CD14-positive monocyte (primary cell): ENCODE measurements at regions not wholly inside any gene's neighbourhood (a gene's known extent, or its start where the extent isn't known, plus 50 kb on each side); places are given as distances from the start of the nearest gene placed in this dataset.

Experiments used
- DNase-seq, 3 donors: peaks; one replicate each; pipeline ENCODE4 v3.0.0-alpha.2; 2011 to 2022
- H2AFZ ChIP-seq: 2 replicates; pipeline ENCODE4 v1.6.0; 2012; ENCODE audit warnings: mild to moderate bottlenecking, low read depth, low read length, inconsistent platforms; ENCODE audit not compliant: insufficient read depth, poor library complexity, severe bottlenecking
- H3K27ac ChIP-seq, 2 donors: 1 replicate in 1 of 2; 2 replicates in 1 of 2; pipeline ENCODE4 v1.5.1; 2012 to 2013; ENCODE audit warnings: low read length in 2 of 2, control low read depth in 1 of 2, inconsistent platforms in 1 of 2, low read depth in 1 of 2, mild to moderate bottlenecking in 1 of 2
- H3K27me3 ChIP-seq, 2 donors: one replicate each; pipeline versions ENCODE4 v1.6.0 to v1.6.1; 2011 to 2013; ENCODE audit warnings: low read length in 2 of 2; ENCODE audit not compliant: control insufficient read depth in 2 of 2, insufficient read depth in 2 of 2
- H3K36me3 ChIP-seq, 2 donors: replicated peaks in 1 of 2; 1 replicate in 1 of 2; 2 replicates in 1 of 2; pipeline versions ENCODE4 v1.5.1 to v1.6.1; 2012 to 2013; ENCODE audit warnings: low read length in 2 of 2, control low read depth in 1 of 2, inconsistent platforms in 1 of 2, mild to moderate bottlenecking in 1 of 2; ENCODE audit not compliant: insufficient read depth in 2 of 2, control insufficient read depth in 1 of 2
- H3K4me1 ChIP-seq, 2 donors: 1 replicate in 1 of 2; 2 replicates in 1 of 2; pipeline versions ENCODE4 v1.5.1 to v1.6.1; 2012 to 2013; ENCODE audit warnings: low read length in 2 of 2, control low read depth in 1 of 2, inconsistent platforms in 1 of 2, mild to moderate bottlenecking in 1 of 2, moderate library complexity in 1 of 2; ENCODE audit not compliant: insufficient read depth in 2 of 2, control insufficient read depth in 1 of 2
- H3K4me2 ChIP-seq: replicated peaks from 2 replicates; pipeline ENCODE3; 2012; ENCODE audit warnings: low read length, moderate library complexity, mild to moderate bottlenecking; ENCODE audit not compliant: poor library complexity, severe bottlenecking; ENCODE audit errors: extremely low read depth
- H3K4me3 ChIP-seq, 3 experiments: fragments of 200-600 bp in 1 of 3; sonication (generic) in 1 of 3; replicated peaks in 1 of 3; 1 replicate in 2 of 3; 2 replicates in 1 of 3; pipeline ENCODE4 v1.5.1; 2011 to 2013; ENCODE audit warnings: low read length in 3 of 3, mild to moderate bottlenecking in 3 of 3, control low read depth in 2 of 3, low read depth in 2 of 3, inconsistent platforms in 1 of 3, moderate library complexity in 1 of 3
- H3K79me2 ChIP-seq: 2 replicates; pipeline ENCODE4 v1.6.0; 2012; ENCODE audit warnings: mild to moderate bottlenecking, control low read depth, inconsistent platforms, low read length, moderate library complexity; ENCODE audit not compliant: insufficient read depth
- H3K9ac ChIP-seq: 2 replicates; pipeline ENCODE4 v1.6.0; 2017; ENCODE audit warnings: low read length, mild to moderate bottlenecking; ENCODE audit not compliant: insufficient read depth, poor library complexity, severe bottlenecking
- H3K9me3 ChIP-seq, 2 donors: replicated peaks in 1 of 2; 1 replicate in 1 of 2; 2 replicates in 1 of 2; pipeline versions ENCODE4 v1.5.1 to v1.6.1; 2012 to 2013; ENCODE audit warnings: low read length in 2 of 2, control low read depth in 1 of 2; ENCODE audit not compliant: control insufficient read depth in 1 of 2, insufficient read depth in 1 of 2
- H4K20me1 ChIP-seq: 2 replicates; pipeline ENCODE4 v1.6.0; 2012; ENCODE audit warnings: mild to moderate bottlenecking, low read length, control low read depth, moderate library complexity; ENCODE audit not compliant: insufficient read depth
- H3K27ac Mint-ChIP-seq, 7 donors: one replicate each; pipeline ENCODE4 v1.8.0; 2020; ENCODE audit warnings: mild to moderate bottlenecking in 7 of 7, mixed read lengths in 7 of 7, moderate library complexity in 6 of 7, inconsistent platforms in 2 of 7
- H3K27me3 Mint-ChIP-seq, 3 donors: one replicate each; pipeline ENCODE4 v1.8.0; 2021 to 2022; ENCODE audit warnings: low read depth in 3 of 3, mild to moderate bottlenecking in 3 of 3, mixed read lengths in 3 of 3, moderate library complexity in 3 of 3, inconsistent platforms in 1 of 3
- H3K36me3 Mint-ChIP-seq, 2 donors: one replicate each; pipeline ENCODE4 v1.8.0; 2020; ENCODE audit warnings: mixed read lengths in 2 of 2, inconsistent platforms in 1 of 2, mild to moderate bottlenecking in 1 of 2
- H3K4me1 Mint-ChIP-seq: one replicate; pipeline ENCODE4 v1.8.0; 2020; ENCODE audit warnings: mild to moderate bottlenecking, mixed read lengths
- H3K4me3 Mint-ChIP-seq, 2 donors: one replicate each; pipeline ENCODE4 v1.8.0; 2020; ENCODE audit warnings: mild to moderate bottlenecking in 2 of 2, mixed read lengths in 2 of 2, moderate library complexity in 1 of 2
- H3K9me3 Mint-ChIP-seq, 7 donors: one replicate each; pipeline ENCODE4 v1.8.0; 2020 to 2022; ENCODE audit warnings: mixed read lengths in 7 of 7, mild to moderate bottlenecking in 6 of 7, moderate library complexity in 6 of 7, inconsistent platforms in 2 of 7
- CTCF ChIP-seq: fragments of 200-600 bp; IDR thresholded peaks from one replicate; pipeline ENCODE4 v1.8.0; 2022; ENCODE audit warnings: antibody characterized with exemption, mild to moderate bottlenecking
- WGBS: methylation state at CpG from one replicate; pipeline ENCODE4 v1.1.5; 2013; ENCODE audit warnings: missing lambda C conversion rate; ENCODE audit not compliant: insufficient coverage; 5-methylcytosine and 5-hydroxymethylcytosine counted together
- intact Hi-C, 2 donors: fragments of 100-400 bp; cut with micrococcal nuclease; formaldehyde crosslinking; loops; one replicate each; pipeline versions ENCODE4 v1.15.0 to v1.15.1; 2023

DNA sequence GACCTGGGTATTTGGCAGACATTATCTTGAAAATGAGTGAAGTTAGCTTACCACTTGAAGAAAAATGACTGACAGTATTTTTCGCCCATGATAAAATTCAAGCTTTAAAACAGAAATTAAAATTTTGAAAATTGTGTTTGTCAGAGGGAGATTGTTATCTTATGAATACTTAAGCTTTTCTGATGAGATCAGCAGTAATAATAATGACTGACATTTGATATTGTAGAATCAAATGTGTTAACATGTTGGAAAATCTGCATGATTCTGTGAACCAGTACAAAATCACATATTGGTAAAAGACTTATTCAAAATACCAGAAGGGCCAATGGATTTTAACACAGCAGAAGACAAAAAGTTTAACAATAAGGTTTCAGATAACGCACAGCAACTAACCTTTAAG is 94.0 kb downstream of the MSX2 start:
- Histone ChIP-seq H3K36me3 (no peaks in the 10 kb centered on the region), H3K9ac (no peak overlapping the region), H3K27ac (no peak overlapping the region), H3K4me1 (no peaks in the 10 kb centered on the region), H3K79me2 (no peaks in the 10 kb centered on the region), H2AFZ (no peak overlapping the region), H3K4me3 (no peak overlapping the region), H3K27me3 (no peaks in the 10 kb centered on the region), H3K4me2 (no peak overlapping the region), H4K20me1 (no peaks in the 10 kb centered on the region), H3K9me3 (no peaks in the 10 kb centered on the region)
- Mint-ChIP-seq H3K27ac (no peak overlapping the region), H3K27me3 (peaks cover 1 to 6% (median 4%) of the 10 kb centered on the region in 3 donors), H3K4me1 (no peaks in the 10 kb centered on the region), H3K4me3 (no peak overlapping the region), H3K9me3 (peaks cover 0 to 11% (median 4%) of the 10 kb centered on the region in 7 donors), H3K36me3 (no peaks in the 10 kb centered on the region)
- intact Hi-C loops = no loop called here
- no peak for DNase-seq
- no CpG with 5 or more reads among the region's 2 CpGs for WGBS
- TF ChIP-seq CTCF = no peak

GRCh38 chr5:174817610-174818009 is 93.2 kb downstream of the MSX2 start:
- Mint-ChIP-seq H3K4me3 (no peak overlapping the region), H3K27me3 (peaks cover 1 to 6% (median 4%) of the 10 kb centered on the region in 3 donors), H3K4me1 (no peaks in the 10 kb centered on the region), H3K36me3 (no peaks in the 10 kb centered on the region), H3K27ac (no peak overlapping the region), H3K9me3 (peaks cover 0 to 11% (median 4%) of the 10 kb centered on the region in 7 donors)
- no peaks in the 10 kb centered on the region for H3K27me3 ChIP-seq
- WGBS = no CpG with 5 or more reads among the region's 1 CpG
- TF ChIP-seq CTCF = no peak
- no peaks in the 10 kb centered on the region for H4K20me1 ChIP-seq
- H3K4me3 ChIP-seq = no peak overlapping the region
- no peaks in the 10 kb centered on the region for H3K4me1 ChIP-seq
- intact Hi-C loops = no loop called here
- H3K27ac ChIP-seq = no peak overlapping the region
- no peak for DNase-seq
- H3K79me2 ChIP-seq = no peaks in the 10 kb centered on the region
- H3K9ac ChIP-seq = no peak overlapping the region
- no peak overlapping the region for H3K4me2 ChIP-seq
- H3K9me3 ChIP-seq = no peaks in the 10 kb centered on the region
- no peak overlapping the region for H2AFZ ChIP-seq
- H3K36me3 ChIP-seq = no peaks in the 10 kb centered on the region
